GM12892 (cell line): ENCODE measurements at regions not wholly inside any gene's neighbourhood (a gene's known extent, or its start where the extent isn't known, plus 50 kb on each side); places are given as distances from the start of the nearest gene placed in this dataset.

Experiments used
- DNase-seq: peaks from one replicate; pipeline ENCODE4 v3.0.0; 2011; ENCODE audit not compliant: insufficient read length
- FAIRE-seq: peaks from 2 replicates; lab custom pipeline; 2011; peaks lifted over from hg19 to GRCh38; lab: Jason Lieb, UNC
- POLR2A ChIP-seq: IDR thresholded peaks from 2 replicates; pipeline ENCODE4 v1.6.1; 2011; ENCODE audit warnings: low read depth, low read length, control low read depth
- POLR2AphosphoS5 ChIP-seq: IDR thresholded peaks from 2 replicates; pipeline ENCODE4 v1.6.1; 2011; ENCODE audit warnings: low read depth, low read length, control low read depth
- TAF1 ChIP-seq: IDR thresholded peaks from 2 replicates; pipeline ENCODE4 v1.6.1; 2011; ENCODE audit warnings: low read depth, mild to moderate bottlenecking, control low read depth, low read length, borderline replicate concordance

DNA sequence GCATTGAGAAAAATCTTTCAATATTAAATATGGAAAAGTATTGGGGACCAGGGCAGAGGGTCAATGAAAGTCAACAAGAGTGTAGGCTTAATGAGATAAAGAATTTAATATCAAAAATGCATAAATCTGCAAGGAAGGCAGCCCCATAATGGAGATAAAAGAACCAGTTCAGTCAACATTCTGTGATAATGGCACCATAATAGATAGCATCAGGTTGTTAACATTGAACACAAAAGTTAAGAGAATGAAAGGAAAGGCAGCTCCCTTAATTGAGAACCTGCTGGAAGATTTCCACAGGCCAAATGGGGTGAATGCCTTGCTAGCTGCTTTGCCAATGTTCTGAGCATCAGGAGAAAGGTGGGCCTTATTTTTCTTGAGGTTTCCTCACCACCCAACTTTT, 60.4 kb upstream of the TMEM33 start:
- TF ChIP-seq TAF1 (no peak), POLR2A (no peak), POLR2AphosphoS5 (no peak)
- DNase-seq (no peak), FAIRE-seq (no peak)

DNA sequence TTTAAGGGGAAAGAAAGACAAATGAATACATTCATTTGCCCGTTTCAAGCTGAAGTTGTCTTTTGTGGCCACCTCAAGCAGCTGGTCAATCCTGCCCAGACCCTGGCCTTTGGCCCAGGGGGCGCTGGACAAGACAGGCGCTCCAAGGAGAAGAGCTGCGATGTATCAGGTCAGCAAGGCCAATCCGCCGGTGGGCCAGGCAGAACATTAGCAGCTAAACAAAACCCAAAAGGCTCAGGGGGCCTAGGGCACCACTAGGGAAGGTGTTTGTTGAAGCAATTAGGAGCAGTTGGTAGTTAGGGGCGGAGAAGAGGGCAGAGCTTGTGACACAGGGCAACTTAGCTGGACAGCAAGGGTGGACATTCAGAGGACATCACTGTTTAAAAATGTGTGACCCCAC, 60.8 kb upstream of the TMEM33 start:
- no peak for DNase-seq
- no peak for FAIRE-seq
- TF ChIP-seq POLR2A = no peak
- TF ChIP-seq TAF1 = no peak
- no peak for TF ChIP-seq POLR2AphosphoS5

DNA sequence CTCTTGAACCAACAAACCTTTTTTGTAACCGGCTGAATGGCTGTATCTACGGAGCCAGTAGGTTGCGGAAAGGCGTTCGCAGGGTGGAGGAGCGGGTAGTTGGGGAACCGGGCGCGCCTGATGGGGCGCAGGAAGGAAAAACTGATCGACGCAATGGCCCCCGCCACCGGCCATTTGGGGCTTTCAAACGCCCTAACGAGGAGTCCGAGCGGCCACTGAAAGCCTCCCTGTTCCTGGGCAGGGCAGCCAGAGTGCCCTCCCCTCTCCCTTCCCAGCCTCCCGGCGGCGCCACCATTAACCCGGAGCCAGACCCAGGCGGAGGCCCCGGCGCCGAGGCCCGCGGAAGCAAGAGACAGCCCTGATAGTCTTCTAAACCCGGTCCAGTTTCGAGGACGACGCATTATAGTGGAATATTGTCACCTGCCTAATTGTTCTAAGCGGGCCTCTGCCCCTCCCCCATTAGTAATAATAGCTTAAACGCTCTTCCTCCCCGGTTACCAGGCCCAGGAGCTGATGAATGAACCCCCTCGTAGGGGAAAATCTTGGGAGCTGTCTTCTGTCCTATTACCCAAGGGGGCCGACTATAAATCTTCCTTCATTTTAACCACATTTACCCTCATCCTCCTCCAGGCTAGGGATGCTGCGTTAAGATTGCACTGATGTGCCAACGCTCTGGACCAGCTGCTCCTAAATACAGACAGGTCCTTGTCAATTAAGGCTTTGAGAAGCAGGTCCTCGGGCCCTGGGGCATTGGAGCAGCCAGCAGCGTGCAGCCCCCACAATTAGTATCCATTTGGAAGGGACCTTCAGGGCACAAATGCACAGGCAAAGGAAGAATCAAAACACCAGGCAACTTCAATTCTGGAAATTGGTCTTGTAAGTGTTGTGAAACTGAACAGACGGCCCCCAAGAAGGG, 61.6 kb upstream of the TMEM33 start:
- TF ChIP-seq TAF1 (no peak), POLR2A (no peak), POLR2AphosphoS5 (no peak)
- FAIRE-seq (no peak), DNase-seq (no peak)

DNA sequence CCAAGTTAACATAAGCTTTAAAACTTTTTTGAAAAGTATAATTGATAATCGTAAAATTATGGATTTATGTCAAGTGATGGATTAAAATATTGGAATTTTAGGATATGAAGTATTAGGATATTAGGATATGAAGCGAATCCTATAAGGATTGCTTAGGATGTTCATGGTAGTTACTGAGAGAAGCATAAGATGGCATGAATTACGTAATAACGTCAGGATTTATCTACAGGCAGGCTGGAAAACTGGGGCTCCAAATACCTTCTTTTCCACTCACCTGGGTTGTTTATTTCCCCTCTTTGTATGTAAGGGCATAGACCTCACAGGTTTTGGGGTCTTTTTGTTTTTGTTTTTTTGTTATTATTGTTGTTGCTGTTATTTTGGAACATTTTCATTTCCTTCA, 65.2 kb upstream of the TMEM33 start:
- DNase-seq (no peak), FAIRE-seq (no peak)
- no peak for TF ChIP-seq POLR2AphosphoS5

DNA sequence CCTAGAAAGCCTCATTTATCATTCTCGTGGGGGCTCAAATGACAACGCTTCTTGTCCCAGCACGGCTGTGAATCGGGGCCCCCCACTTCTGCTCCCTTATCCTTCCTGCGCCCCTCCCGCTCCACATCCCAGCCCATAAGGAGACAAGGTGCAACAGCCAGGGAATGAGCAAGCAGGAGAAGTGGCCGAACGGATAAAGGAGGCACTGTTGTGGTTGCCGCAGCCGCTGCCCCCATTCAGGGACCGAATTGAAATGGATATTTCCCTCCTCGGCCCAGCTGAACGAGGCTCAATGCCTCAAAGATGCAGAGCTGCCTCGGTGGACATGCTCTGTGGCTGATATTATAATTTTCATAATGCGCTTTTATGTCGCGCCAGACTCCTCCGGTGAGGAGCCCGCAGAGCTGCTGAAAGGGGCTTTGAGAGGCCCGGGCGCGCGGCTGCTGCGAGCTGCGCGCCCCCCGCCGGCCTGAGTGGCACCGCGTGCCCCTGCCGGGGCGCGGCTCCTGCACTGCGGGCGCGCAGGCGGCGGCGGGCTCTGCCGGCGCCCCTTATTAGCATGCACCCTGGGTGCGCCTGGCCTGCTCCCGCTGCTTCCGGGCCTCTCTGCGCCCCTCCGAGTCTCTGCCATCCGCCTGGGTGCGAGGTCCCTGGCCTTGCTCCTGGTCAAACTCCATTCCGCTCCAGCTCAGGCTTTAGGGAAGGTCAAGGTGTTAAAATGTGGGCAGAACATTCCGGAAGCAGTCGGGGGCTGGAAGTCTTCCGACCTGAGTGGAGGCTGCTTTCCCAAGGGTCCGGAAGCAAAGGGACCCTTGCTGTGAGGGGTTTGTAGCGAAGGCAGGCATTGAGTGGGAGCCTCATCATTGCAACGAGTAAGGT, 68.2 kb upstream of the TMEM33 start:
- TF ChIP-seq TAF1 (no peak), POLR2A (no peak), POLR2AphosphoS5 (no peak)
- no peak for DNase-seq

DNA sequence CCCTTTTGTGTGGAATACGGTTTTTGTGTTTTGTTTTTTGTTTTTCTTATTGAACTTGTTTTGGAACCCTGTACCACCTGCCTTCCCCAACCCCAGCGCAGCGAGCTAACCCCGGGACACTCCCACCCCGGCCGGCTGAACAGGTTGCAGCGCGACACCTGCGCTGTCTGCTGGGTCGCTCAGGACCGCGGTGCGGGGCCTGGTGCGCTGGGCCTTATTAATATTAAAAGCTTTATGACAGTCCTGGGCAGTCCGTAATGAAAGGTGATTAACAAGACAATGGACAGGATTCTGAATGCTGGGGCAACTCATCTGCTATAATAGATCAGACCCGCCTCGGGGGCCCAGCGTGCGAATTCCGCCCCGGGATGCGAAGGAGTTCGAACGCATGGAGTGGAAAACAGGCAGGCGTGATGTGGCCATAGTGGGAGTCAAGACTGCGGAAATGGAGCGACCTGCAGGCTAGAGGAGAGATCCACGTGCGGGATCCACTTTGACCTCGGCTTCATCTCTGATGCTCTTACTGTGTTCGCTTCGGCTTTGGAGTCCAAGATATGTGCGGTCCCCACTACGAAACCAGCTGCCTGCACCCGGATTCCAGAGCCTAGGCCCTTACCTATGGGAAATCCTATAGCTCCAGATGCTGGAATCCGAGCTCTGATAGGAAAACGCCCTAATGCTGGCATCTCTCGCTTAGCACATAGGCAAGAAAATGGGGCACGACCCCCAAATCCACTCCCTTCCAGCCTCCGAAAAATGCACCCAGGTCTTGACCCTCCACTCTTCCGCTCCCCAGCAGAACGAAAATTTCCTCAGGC, 69.0 kb upstream of the TMEM33 start:
- TF ChIP-seq POLR2AphosphoS5 = no peak
- TF ChIP-seq POLR2A = no peak
- TF ChIP-seq TAF1 = no peak
- DNase-seq = no peak
- FAIRE-seq = no peak

More for the DNA sequence above, 68.2 kb upstream of the TMEM33 start:
- no peak for FAIRE-seq

DNA sequence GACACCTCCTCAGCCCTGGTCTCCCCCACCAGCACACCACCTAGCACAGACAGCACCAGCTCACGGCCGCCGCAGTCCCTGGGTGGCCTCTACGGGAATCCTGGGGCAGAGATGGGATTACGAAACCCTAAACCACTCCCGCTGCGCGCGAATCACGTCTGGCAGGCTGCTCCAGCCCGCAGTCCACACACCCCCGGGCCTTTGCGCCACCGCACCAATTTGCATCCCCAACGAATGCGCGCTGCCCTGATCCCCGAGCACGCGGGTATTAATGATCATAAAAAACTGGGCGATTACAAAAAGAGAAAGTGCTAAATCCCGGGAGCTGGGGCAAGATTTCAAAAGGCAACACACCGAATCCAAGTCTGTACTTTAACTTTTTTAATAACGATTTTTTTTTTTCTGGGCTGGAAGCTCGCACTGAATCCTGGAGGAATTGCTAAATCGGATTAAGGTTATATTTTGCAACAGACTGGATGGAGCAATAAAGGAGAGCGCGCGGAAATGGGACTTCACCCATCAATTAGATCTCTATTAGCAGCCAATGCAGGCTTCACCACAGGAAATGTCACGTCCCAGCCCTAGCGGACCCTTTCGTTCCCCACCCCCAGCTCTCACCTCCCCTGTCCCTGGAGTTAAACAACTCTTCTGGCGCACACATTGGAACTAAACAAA, 69.8 kb upstream of the TMEM33 start:
- FAIRE-seq (no peak), DNase-seq (no peak)
- no peak for TF ChIP-seq POLR2AphosphoS5
- TF ChIP-seq POLR2A = no peak
- no peak for TF ChIP-seq TAF1

DNA sequence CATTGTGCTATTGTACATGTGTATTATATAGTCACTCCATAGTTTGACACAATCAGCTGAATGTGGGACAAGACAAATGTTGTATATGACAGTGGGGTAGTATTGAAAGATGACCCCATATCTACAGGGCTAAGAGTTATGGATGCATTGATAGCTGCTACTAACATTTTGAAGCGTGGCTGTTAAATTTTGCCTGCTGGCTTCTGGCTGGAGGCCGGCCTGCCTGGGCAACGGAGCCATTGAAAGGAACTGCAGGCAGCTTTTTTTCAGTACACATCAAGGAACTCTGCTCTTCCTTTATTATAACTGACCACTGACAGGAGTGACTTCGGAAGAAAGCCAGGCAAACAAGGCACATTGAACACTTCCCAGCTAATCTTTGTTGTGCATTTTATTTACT, 76.1 kb upstream of the TMEM33 start:
- DNase-seq = no peak
- TF ChIP-seq TAF1 (no peak), POLR2A (no peak), POLR2AphosphoS5 (no peak)
- no peak for FAIRE-seq

DNA sequence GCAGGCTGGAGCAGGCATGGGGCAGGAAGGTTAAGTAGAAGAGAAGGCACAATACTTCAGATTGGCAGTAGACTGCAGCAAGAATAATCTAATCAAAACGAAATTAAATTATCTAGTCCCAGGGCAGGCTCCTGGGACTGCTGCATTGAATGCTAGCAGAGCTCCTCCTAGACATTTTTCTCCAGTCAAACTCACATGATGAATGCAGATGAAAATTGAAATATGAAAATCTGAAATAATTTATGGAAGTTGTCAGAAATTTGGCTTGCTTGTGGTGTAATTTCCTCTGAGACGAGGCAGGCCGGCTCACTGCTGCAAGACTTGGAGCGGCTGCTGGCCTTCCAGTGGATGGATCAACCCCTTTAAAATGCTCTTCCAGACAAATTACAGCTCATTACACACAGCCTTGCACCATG, 78.0 kb upstream of the TMEM33 start:
- TF ChIP-seq POLR2AphosphoS5 (no peak), POLR2A (no peak), TAF1 (no peak)
- FAIRE-seq (no peak), DNase-seq (no peak)

DNA sequence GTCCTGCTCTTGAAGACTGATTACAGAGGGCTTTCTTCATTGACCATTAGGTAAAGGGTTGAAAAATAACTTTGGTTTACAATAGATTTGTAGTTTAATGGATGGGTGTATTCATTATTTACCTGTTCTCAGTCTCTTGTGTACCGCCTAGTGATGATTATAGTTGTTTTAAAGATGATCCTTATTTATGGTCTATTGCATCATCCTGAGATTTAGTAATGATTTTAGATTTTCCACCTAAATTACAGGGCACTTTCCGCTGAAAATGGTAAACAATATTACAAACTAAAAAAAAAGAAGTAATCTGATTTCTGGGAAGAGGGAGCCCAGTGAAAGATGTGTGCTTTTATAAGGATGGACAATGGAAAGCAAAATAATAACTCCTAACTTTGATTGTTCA, 78.4 kb upstream of the TMEM33 start:
- DNase-seq (no peak), FAIRE-seq (no peak)
- TF ChIP-seq POLR2AphosphoS5 (no peak), TAF1 (no peak), POLR2A (no peak)
